IPS DF 6.9 (cell line): ENCODE measurements at regions not wholly inside any gene's neighbourhood (a gene's known extent, or its start where the extent isn't known, plus 50 kb on each side); places are given as distances from the start of the nearest gene placed in this dataset.
"Not testable (repeated sequence)": the region's sequence is repeated elsewhere in the genome, so short reads cannot be mapped to it uniquely, and the experiment has no call there.

Source experiments
- DNase-seq: peaks from one replicate; pipeline ENCODE4 v3.0.0-alpha.2; 2013; ENCODE audit warnings: low read depth, low spot score
- H3K27ac ChIP-seq: one replicate; pipeline ENCODE4 v1.5.1; 2013; ENCODE audit warnings: low read length, control low read depth
- H3K27me3 ChIP-seq: 2 replicates; pipeline ENCODE4 v1.6.1; 2013; ENCODE audit warnings: mild to moderate bottlenecking, low read length; ENCODE audit not compliant: control insufficient read depth, insufficient read depth
- H3K36me3 ChIP-seq: 2 replicates; pipeline ENCODE4 v1.6.1; 2013; ENCODE audit warnings: low read length; ENCODE audit not compliant: control insufficient read depth, insufficient read depth
- H3K4me1 ChIP-seq: 2 replicates; pipeline ENCODE4 v1.6.1; 2013; ENCODE audit warnings: low read length; ENCODE audit not compliant: control insufficient read depth, insufficient read depth
- H3K4me3 ChIP-seq: 2 replicates; pipeline ENCODE4 v1.5.1; 2013; ENCODE audit warnings: mild to moderate bottlenecking, low read length
- H3K9me3 ChIP-seq: 2 replicates; pipeline ENCODE4 v1.6.1; 2013; ENCODE audit warnings: low read length, inconsistent platforms; ENCODE audit not compliant: control insufficient read depth, insufficient read depth
- WGBS: extraction: QIAGEN DNeasy Blood & Tissue Kit; methylation state at CpG from one replicate; pipeline ENCODE4 v1.1.7; 2013; ENCODE audit warnings: mixed read lengths, missing lambda C conversion rate; ENCODE audit not compliant: insufficient read length, insufficient coverage; 5-methylcytosine and 5-hydroxymethylcytosine counted together

DNA sequence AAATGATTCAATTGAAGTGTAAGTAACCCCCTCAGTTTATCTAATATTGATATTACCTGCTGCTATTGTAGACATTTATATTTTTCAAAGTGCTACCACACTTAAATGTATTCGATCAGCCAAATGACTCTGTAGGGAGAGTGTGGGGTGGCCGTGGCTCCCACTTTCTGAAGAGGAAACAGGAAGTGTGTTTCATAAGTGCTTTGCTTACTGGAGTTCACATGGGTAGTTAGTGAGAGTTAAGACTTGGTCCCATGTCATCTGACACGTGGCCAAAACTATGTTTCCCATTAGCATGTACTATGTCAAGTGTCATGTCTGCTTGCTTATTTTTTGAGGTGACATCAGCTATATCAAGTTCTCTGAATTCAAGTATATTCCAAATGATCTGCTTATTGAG lies 308.1 kb upstream of the GATB start:
- no peak for DNase-seq
- H3K9me3 ChIP-seq = no peaks in the 10 kb centered on the region
- H3K4me1 ChIP-seq = no peaks in the 10 kb centered on the region
- no peak overlapping the region for H3K4me3 ChIP-seq
- no peaks in the 10 kb centered on the region for H3K36me3 ChIP-seq
- no peak overlapping the region for H3K27ac ChIP-seq
- WGBS = no CpG with 5 or more reads among the region's 3 CpGs
- H3K27me3 ChIP-seq = no peaks in the 10 kb centered on the region

- Histone ChIP-seq H3K27me3 (no peaks in the 10 kb centered on the region), H3K9me3 (no peaks in the 10 kb centered on the region), H3K27ac (no peak overlapping the region), H3K4me3 (no peak overlapping the region), H3K36me3 (no peaks in the 10 kb centered on the region), H3K4me1 (no peaks in the 10 kb centered on the region)
- DNase-seq = no peak
- WGBS = no CpG with 5 or more reads among the region's 2 CpGs
Observed at GRCh38 chr4:152065545-152065944, 304.7 kb upstream of the GATB start.

- no peaks in the 10 kb centered on the region for H3K36me3 ChIP-seq
- no peaks in the 10 kb centered on the region for H3K9me3 ChIP-seq
- no peak overlapping the region for H3K27ac ChIP-seq
- H3K27me3 ChIP-seq = no peaks in the 10 kb centered on the region
- DNase-seq = no peak
- no peak overlapping the region for H3K4me3 ChIP-seq
- WGBS = no CpG with 5 or more reads among the region's 1 CpG
- H3K4me1 ChIP-seq = no peaks in the 10 kb centered on the region
Observed at GRCh38 chr4:152064753-152065152, 303.9 kb upstream of the GATB start.

DNA sequence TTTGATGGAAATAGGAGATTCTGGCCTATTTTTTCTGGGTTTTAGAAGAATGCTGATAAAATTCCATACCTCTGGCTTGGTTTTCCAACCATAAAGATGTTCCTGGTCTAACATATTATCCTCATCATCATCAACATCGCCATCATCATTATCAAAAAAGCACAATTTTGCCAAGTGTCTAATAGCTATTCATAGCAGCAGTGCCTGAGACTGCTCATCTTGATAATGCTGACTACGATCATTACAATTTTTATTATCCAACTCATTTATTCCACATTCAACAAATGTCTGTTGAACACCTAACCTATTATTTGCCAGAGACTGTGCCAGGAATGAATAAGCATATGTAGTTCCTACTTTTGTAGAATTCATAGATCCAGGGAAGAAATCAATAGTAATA lies 303.5 kb upstream of the GATB start:
- no peaks in the 10 kb centered on the region for H3K9me3 ChIP-seq
- H3K27me3 ChIP-seq = no peaks in the 10 kb centered on the region
- H3K4me3 ChIP-seq = no peak overlapping the region
- DNase-seq = no peak
- WGBS = 100% methylated on average over 2 of the region's 2 CpGs
- no peaks in the 10 kb centered on the region for H3K4me1 ChIP-seq
- H3K36me3 ChIP-seq = no peaks in the 10 kb centered on the region
- H3K27ac ChIP-seq = no peak overlapping the region

GRCh38 chr4:152063621-152064240 lies 302.9 kb upstream of the GATB start:
- Histone ChIP-seq H3K4me3 (no peak overlapping the region), H3K36me3 (no peaks in the 10 kb centered on the region), H3K27me3 (no peaks in the 10 kb centered on the region), H3K27ac (no peak overlapping the region), H3K4me1 (no peaks in the 10 kb centered on the region), H3K9me3 (no peaks in the 10 kb centered on the region)
- WGBS = no CpG with 5 or more reads among the region's 13 CpGs
- DNase-seq = no peak

GRCh38 chr4:152062936-152063620 lies 302.3 kb upstream of the GATB start:
- H3K36me3 ChIP-seq = no peaks in the 10 kb centered on the region
- no peak overlapping the region for H3K4me3 ChIP-seq
- H3K9me3 ChIP-seq = no peaks in the 10 kb centered on the region
- no peaks in the 10 kb centered on the region for H3K4me1 ChIP-seq
- no peak for DNase-seq
- no CpG with 5 or more reads among the region's 2 CpGs for WGBS
- no peaks in the 10 kb centered on the region for H3K27me3 ChIP-seq
- H3K27ac ChIP-seq = no peak overlapping the region

DNA sequence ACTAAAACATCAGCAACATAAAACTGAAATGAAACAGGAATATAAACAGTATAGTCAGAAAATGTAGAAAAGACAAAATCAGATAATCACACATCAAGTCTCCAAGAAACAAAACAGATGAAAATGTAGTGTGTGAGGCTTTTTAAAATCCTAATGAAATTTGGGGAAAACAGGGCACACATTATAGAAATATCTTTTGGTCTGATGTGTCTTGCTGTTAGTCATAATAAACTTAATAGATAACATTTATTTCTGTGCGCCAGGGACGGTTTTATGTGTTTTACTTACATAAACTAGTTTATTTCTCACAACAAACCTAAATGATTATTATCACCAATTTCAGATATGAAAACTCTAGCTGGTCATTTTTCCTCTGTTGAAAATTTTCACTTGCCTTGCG lies 293.9 kb upstream of the GATB start:
- no peak overlapping the region for H3K4me3 ChIP-seq
- no peak overlapping the region for H3K27ac ChIP-seq
- no peaks in the 10 kb centered on the region for H3K9me3 ChIP-seq
- no peak for DNase-seq
- H3K27me3 ChIP-seq = no peaks in the 10 kb centered on the region; the same call in 1 of the 2 replicates
- no peaks in the 10 kb centered on the region for H3K36me3 ChIP-seq
- WGBS = no CpG with 5 or more reads among the region's 3 CpGs
- H3K4me1 ChIP-seq = no peaks in the 10 kb centered on the region

- Histone ChIP-seq H3K9me3 (no peaks in the 10 kb centered on the region), H3K36me3 (no peaks in the 10 kb centered on the region), H3K4me1 (no peaks in the 10 kb centered on the region), H3K27me3 (no peaks in the 10 kb centered on the region; the same call in 1 of the 2 replicates), H3K27ac (no peak overlapping the region), H3K4me3 (no peak overlapping the region)
- no peak for DNase-seq
- no CpG with 5 or more reads among the region's 4 CpGs for WGBS
Observed at GRCh38 chr4:152052451-152053057, 291.7 kb upstream of the GATB start.

GRCh38 chr4:152051332-152051731 lies 290.5 kb upstream of the GATB start:
- H3K9me3 ChIP-seq, DNase-seq, H3K27ac ChIP-seq, H3K4me3 ChIP-seq, H3K4me1 ChIP-seq, H3K27me3 ChIP-seq, H3K36me3 ChIP-seq: not testable (repeated sequence)
- WGBS = no CpG with 5 or more reads among the region's 15 CpGs

DNA sequence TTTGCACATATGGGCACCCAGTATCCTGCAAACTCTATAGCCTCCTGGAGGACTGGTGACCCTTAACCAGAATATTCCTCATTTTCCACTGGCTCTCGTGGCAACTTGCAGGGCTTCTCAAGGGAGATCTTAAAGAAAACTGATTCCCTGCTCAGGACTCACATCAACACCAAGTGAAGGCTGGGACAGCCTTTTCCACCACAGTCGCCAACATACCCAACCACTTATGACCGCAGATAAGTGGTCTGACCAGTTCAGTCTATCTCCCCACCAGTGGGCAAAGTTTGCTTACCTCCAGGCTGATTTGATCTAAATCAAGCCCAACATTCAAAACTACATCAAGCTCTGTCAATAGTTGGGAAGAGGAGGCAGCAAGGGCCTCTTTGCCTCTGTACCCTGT lies 289.3 kb upstream of the GATB start:
- WGBS = no CpG with 5 or more reads among the region's 3 CpGs
- Histone ChIP-seq H3K27ac (no peak overlapping the region), H3K27me3 (no peaks in the 10 kb centered on the region; the same call in 1 of the 2 replicates), H3K36me3 (no peaks in the 10 kb centered on the region), H3K4me3 (no peak overlapping the region), H3K4me1 (no peaks in the 10 kb centered on the region), H3K9me3 (no peaks in the 10 kb centered on the region)
- no peak for DNase-seq
